PC-3 (cell line): ENCODE measurements at regions not wholly inside any gene's neighbourhood (a gene's known extent, or its start where the extent isn't known, plus 50 kb on each side); places are given as distances from the start of the nearest gene placed in this dataset.

Experiments used
- ATAC-seq: fragments of 200-7000 bp; cut with Tn5 transposase; 2 replicates; pipeline ENCODE4 v1.9.1; 2020; ENCODE audit warnings: mild to moderate bottlenecking, moderate library complexity
- BruUV-seq: library from RNA; stranded (reverse); fragments of 400-500 nt; replicated peaks from 2 replicates; lab custom pipeline; 2021; lab: Mats Ljungman, UMichigan
- CTCF ChIA-PET: fragments of 300-600 bp; sonication (Branson Sonifier 250); formaldehyde crosslinking; loops from one replicate; lab custom pipeline; 2022; ENCODE audit warnings: antibody characterized with exemption; lab: Charles Lee
- POLR2A ChIA-PET: fragments of 300-600 bp; sonication (Branson Sonifier 250); formaldehyde crosslinking; loops from one replicate; lab custom pipeline; 2022; ENCODE audit warnings: antibody characterized with exemption; ENCODE audit not compliant: unreplicated experiment; lab: Charles Lee
- DNase-seq: peaks from one replicate; pipeline ENCODE4 v3.0.0-alpha.2; 2015
- H2AFZ ChIP-seq: fragments of 300-600 bp; sonication (generic); 2 replicates; pipeline ENCODE4 v1.6.0; 2016; ENCODE audit warnings: antibody characterized with exemption, low read length
- H3F3A ChIP-seq: fragments of 300-600 bp; sonication (generic); one replicate; pipeline ENCODE4 v1.6.0; 2017; ENCODE audit warnings: antibody characterized with exemption, low read length, control low read depth, mild to moderate bottlenecking; ENCODE audit not compliant: unreplicated experiment
- H3K27ac ChIP-seq: fragments of 300-600 bp; sonication (generic); 2 replicates; pipeline ENCODE4 v1.5.1; 2016; ENCODE audit warnings: mild to moderate bottlenecking, low read length
- H3K27me3 ChIP-seq: fragments of 300-600 bp; sonication (generic); 2 replicates; pipeline ENCODE4 v1.6.1; 2016; ENCODE audit warnings: low read length, mixed read lengths
- H3K36me3 ChIP-seq: fragments of 300-600 bp; sonication (generic); 2 replicates; pipeline ENCODE4 v1.6.1; 2016; ENCODE audit warnings: low read depth, mixed run types, low read length, mixed read lengths
- H3K4me1 ChIP-seq: fragments of 300-600 bp; sonication (generic); 2 replicates; pipeline ENCODE4 v1.5.1; 2016; ENCODE audit warnings: low read length; ENCODE audit not compliant: insufficient read depth
- H3K4me2 ChIP-seq: fragments of 300-600 bp; sonication (generic); 2 replicates; pipeline ENCODE4 v1.6.0; 2016; ENCODE audit warnings: low read length
- H3K4me3 ChIP-seq: fragments of 300-600 bp; sonication (generic); 2 replicates; pipeline ENCODE4 v1.5.1; 2016; ENCODE audit warnings: mild to moderate bottlenecking, low read length, mixed read lengths
- H3K79me2 ChIP-seq: fragments of 300-600 bp; sonication (generic); 2 replicates; pipeline ENCODE4 v1.6.1; 2017; ENCODE audit warnings: low read length, mixed read lengths
- H3K9ac ChIP-seq: fragments of 300-600 bp; sonication (generic); 2 replicates; pipeline ENCODE4 v1.6.0; 2016; ENCODE audit warnings: mild to moderate bottlenecking, low read length
- H3K9me2 ChIP-seq: fragments of 300-600 bp; sonication (generic); replicated peaks from 2 replicates; pipeline ENCODE4 v1.6.1; 2016; ENCODE audit warnings: mixed run types, low read length, mixed read lengths
- H3K9me3 ChIP-seq: fragments of 300-600 bp; sonication (generic); 2 replicates; pipeline ENCODE4 v1.6.1; 2016; ENCODE audit warnings: low read length, mixed read lengths
- H4K20me1 ChIP-seq: fragments of 300-600 bp; sonication (generic); 2 replicates; pipeline ENCODE4 v1.6.1; 2016; ENCODE audit warnings: low read length, mixed read lengths
- EZH2 ChIP-seq: fragments of 300-600 bp; sonication (generic); IDR thresholded peaks from one replicate; pipeline ENCODE4 v1.6.1; 2017; ENCODE audit warnings: antibody characterized with exemption, mild to moderate bottlenecking, low read length; ENCODE audit not compliant: unreplicated experiment
- EZH2phosphoT487 ChIP-seq: fragments of 300-600 bp; sonication (generic); IDR thresholded peaks from 2 replicates; pipeline ENCODE4 v1.6.1; 2018; ENCODE audit warnings: mild to moderate bottlenecking, antibody characterized with exemption, low read length, borderline replicate concordance
- intact Hi-C: fragments of 100-400 bp; cut with micrococcal nuclease; formaldehyde crosslinking; loops from 2 replicates; pipeline ENCODE4 v1.9.0; 2023
- TF ChIP-seq, protein P1 (sequence below): fragments of 300-600 bp; sonication (generic); conservative IDR thresholded peaks from 2 replicates; pipeline ENCODE4 v1.5.1; 2017; ENCODE audit warnings: antibody characterized with exemption, low read depth, mild to moderate bottlenecking, low read length

DNA sequence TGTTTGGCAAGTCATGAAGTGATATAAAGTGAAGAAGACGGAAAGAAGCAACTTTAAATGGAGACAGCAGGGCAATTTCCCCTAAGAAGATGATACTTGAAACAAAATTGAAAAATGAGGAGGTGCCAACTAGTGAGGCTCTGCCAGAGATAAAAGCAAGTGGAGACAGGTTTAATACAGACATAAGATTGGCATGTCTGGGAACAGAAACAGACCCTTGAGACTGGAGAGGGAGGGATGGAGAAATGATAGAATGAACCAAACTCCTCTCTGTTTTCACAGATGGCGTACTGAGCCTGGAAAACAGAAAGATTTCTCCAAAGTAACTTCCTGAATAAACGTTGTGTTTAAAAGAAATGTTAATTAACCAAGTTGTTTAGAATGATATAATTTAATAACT, 354.5 kb upstream of the ANO5 start:
- TF ChIP-seq, protein P1, sequence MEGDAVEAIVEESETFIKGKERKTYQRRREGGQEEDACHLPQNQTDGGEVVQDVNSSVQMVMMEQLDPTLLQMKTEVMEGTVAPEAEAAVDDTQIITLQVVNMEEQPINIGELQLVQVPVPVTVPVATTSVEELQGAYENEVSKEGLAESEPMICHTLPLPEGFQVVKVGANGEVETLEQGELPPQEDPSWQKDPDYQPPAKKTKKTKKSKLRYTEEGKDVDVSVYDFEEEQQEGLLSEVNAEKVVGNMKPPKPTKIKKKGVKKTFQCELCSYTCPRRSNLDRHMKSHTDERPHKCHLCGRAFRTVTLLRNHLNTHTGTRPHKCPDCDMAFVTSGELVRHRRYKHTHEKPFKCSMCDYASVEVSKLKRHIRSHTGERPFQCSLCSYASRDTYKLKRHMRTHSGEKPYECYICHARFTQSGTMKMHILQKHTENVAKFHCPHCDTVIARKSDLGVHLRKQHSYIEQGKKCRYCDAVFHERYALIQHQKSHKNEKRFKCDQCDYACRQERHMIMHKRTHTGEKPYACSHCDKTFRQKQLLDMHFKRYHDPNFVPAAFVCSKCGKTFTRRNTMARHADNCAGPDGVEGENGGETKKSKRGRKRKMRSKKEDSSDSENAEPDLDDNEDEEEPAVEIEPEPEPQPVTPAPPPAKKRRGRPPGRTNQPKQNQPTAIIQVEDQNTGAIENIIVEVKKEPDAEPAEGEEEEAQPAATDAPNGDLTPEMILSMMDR = no peak
- ChIA-PET POLR2A (no interaction called here), CTCF (no interaction called here)
- H4K20me1 ChIP-seq = no peaks in the 10 kb centered on the region
- H3F3A ChIP-seq = no peaks in the 10 kb centered on the region
- no peak overlapping the region for H3K27ac ChIP-seq
- no peak overlapping the region for H3K9ac ChIP-seq
- H3K27me3 ChIP-seq = no peaks in the 10 kb centered on the region
- intact Hi-C loops = no loop called here
- BruUV-seq = no TSS peak
- ATAC-seq = no peak
- H3K79me2 ChIP-seq = no peaks in the 10 kb centered on the region
- H3K36me3 ChIP-seq = no peaks in the 10 kb centered on the region
- H3K9me2 ChIP-seq = no peaks in the 10 kb centered on the region
- H3K4me3 ChIP-seq = no peak overlapping the region
- no peaks in the 10 kb centered on the region for H3K4me1 ChIP-seq
- H3K9me3 ChIP-seq = peaks cover 9% of the 10 kb centered on the region
- no peak overlapping the region for H2AFZ ChIP-seq
- H3K4me2 ChIP-seq = no peak overlapping the region
- no peak for DNase-seq

DNA sequence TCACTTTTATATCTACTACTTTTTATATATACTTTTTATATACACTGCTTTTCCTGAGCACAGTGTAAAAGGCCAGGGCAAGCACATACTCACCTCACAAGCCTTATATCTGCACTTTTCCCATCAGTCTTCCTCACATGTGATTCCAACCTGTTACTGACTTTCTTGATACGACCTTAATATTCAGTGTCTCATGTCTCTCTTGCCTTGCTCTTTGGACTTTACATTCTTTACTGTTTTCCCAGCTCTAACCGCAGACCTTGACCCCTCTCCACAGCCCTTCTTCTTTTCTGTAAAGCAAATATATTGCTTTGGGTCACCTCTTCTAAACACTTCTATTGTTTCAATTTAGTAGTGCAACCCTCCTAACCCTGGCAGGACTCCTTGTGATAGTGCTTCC, 353.1 kb upstream of the ANO5 start:
- no peaks in the 10 kb centered on the region for H3K27me3 ChIP-seq
- CTCF ChIA-PET = no interaction called here
- H3K4me2 ChIP-seq = no peak overlapping the region
- no peaks in the 10 kb centered on the region for H4K20me1 ChIP-seq
- TF ChIP-seq, protein P1 = no peak
- TF ChIP-seq EZH2phosphoT487 (no peak), EZH2 (no peak)
- no peaks in the 10 kb centered on the region for H3K36me3 ChIP-seq
- POLR2A ChIA-PET = no interaction called here
- DNase-seq (no peak), ATAC-seq (no peak)
- intact Hi-C loops = no loop called here
- no TSS peak for BruUV-seq
- H2AFZ ChIP-seq = no peak overlapping the region
- H3F3A ChIP-seq = no peaks in the 10 kb centered on the region
- no peak overlapping the region for H3K27ac ChIP-seq
- no peaks in the 10 kb centered on the region for H3K79me2 ChIP-seq
- peaks cover 9% of the 10 kb centered on the region; the same call in 1 of the 2 replicates for H3K9me3 ChIP-seq
- no peaks in the 10 kb centered on the region for H3K9me2 ChIP-seq
- no peak overlapping the region for H3K4me3 ChIP-seq
- no peak overlapping the region for H3K9ac ChIP-seq
- H3K4me1 ChIP-seq = no peaks in the 10 kb centered on the region

DNA sequence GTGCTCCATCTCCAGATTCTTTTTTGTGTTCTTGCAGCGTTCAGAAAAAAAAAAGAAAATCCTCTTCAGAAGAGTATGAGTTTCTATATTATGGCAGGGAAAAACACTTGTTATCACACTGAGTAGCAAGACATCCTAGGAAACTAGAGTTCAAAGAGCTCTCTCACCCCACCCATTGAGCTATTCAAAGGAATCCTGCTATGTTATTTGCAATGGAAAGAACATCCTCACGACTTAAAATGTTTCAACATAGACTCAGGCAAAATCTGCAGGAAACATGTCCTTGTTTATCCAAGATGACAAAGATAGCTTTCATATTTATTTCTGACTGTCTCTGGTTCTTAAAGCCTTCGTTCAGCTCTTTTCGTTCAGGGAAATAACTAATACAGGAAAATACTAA, 331.6 kb upstream of the ANO5 start:
- H3K9me2 ChIP-seq = no peaks in the 10 kb centered on the region
- no peak overlapping the region for H3K27ac ChIP-seq
- no TSS peak for BruUV-seq
- ATAC-seq (no peak), DNase-seq (no peak)
- no peaks in the 10 kb centered on the region for H3K36me3 ChIP-seq
- POLR2A ChIA-PET = no interaction called here
- CTCF ChIA-PET = no interaction called here
- H3K4me2 ChIP-seq = no peak overlapping the region
- H2AFZ ChIP-seq = no peak overlapping the region
- no peaks in the 10 kb centered on the region for H3F3A ChIP-seq
- no peaks in the 10 kb centered on the region for H3K79me2 ChIP-seq
- H3K27me3 ChIP-seq = no peaks in the 10 kb centered on the region
- H3K9me3 ChIP-seq = no peaks in the 10 kb centered on the region
- TF ChIP-seq, protein P1 = no peak
- TF ChIP-seq EZH2 = no peak
- no peak for TF ChIP-seq EZH2phosphoT487
- no peaks in the 10 kb centered on the region for H3K4me1 ChIP-seq
- intact Hi-C loops = no loop called here
- H4K20me1 ChIP-seq = no peaks in the 10 kb centered on the region
- no peak overlapping the region for H3K4me3 ChIP-seq
- H3K9ac ChIP-seq = no peak overlapping the region
